Neural crest cell (in vitro differentiated cells): ENCODE measurements at regions not wholly inside any gene's neighbourhood (a gene's known extent, or its start where the extent isn't known, plus 50 kb on each side); places are given as distances from the start of the nearest gene placed in this dataset.

ENCODE experiments used
- DNase-seq: peaks from one replicate; pipeline ENCODE4 v3.0.0; 2021; ENCODE audit warnings: low read depth, mixed read lengths, low spot score
- H3K27ac Mint-ChIP-seq: one replicate; pipeline ENCODE4 v1.8.0; 2021; ENCODE audit warnings: mild to moderate bottlenecking, mixed read lengths; ENCODE audit not compliant: unreplicated experiment
- H3K27me3 Mint-ChIP-seq: 2 replicates; pipeline ENCODE4 v1.8.0; 2021; ENCODE audit warnings: low read depth, mild to moderate bottlenecking, mixed read lengths
- H3K36me3 Mint-ChIP-seq: 2 replicates; pipeline ENCODE4 v1.8.0; 2021; ENCODE audit warnings: low read depth, mild to moderate bottlenecking, mixed read lengths
- H3K4me1 Mint-ChIP-seq: 2 replicates; pipeline ENCODE4 v1.8.0; 2021; ENCODE audit warnings: mixed read lengths
- H3K4me3 Mint-ChIP-seq: one replicate; pipeline ENCODE4 v1.8.0; 2021; ENCODE audit warnings: mild to moderate bottlenecking, mixed read lengths
- H3K9me3 Mint-ChIP-seq: 2 replicates; pipeline ENCODE4 v1.8.0; 2021; ENCODE audit warnings: mixed read lengths
- CTCF ChIP-seq: fragments of 200-600 bp; sonication (generic); conservative IDR thresholded peaks from 2 replicates; pipeline ENCODE4 v1.5.0; 2021; ENCODE audit warnings: antibody characterized with exemption, mild to moderate bottlenecking

- no peak for DNase-seq
- Mint-ChIP-seq H3K4me1 (no peaks in the 10 kb centered on the region), H3K9me3 (peaks cover 7% of the 10 kb centered on the region), H3K36me3 (peaks cover 2% of the 10 kb centered on the region), H3K27me3 (no peaks in the 10 kb centered on the region), H3K27ac (no peak overlapping the region), H3K4me3 (no peak overlapping the region)
- TF ChIP-seq CTCF = no peak
Observed at GRCh38 chr1:118575060-118575459, 390.0 kb upstream of the SPAG17 start.

- no peak for DNase-seq
- no peaks in the 10 kb centered on the region for H3K27me3 Mint-ChIP-seq
- H3K36me3 Mint-ChIP-seq = no peaks in the 10 kb centered on the region
- H3K27ac Mint-ChIP-seq = no peak overlapping the region
- H3K4me3 Mint-ChIP-seq = no peak overlapping the region
- peaks cover 4% of the 10 kb centered on the region for H3K4me1 Mint-ChIP-seq
- H3K9me3 Mint-ChIP-seq = no peaks in the 10 kb centered on the region
- TF ChIP-seq CTCF = no peak
Observed at GRCh38 chr1:118564961-118565703, 380.1 kb upstream of the SPAG17 start.

- Mint-ChIP-seq H3K36me3 (no peaks in the 10 kb centered on the region), H3K4me1 (peaks cover 4% of the 10 kb centered on the region), H3K4me3 (no peak overlapping the region), H3K27ac (peak overlapping the region; percentile 38), H3K9me3 (no peaks in the 10 kb centered on the region), H3K27me3 (no peaks in the 10 kb centered on the region)
- peak; percentile 15 for TF ChIP-seq CTCF
- DNase-seq = no peak
Observed at GRCh38 chr1:118563981-118564951, 379.2 kb upstream of the SPAG17 start.

GRCh38 chr1:118558933-118559332 is 373.9 kb upstream of the SPAG17 start:
- TF ChIP-seq CTCF = no peak
- Mint-ChIP-seq H3K4me1 (peaks cover 7% of the 10 kb centered on the region), H3K4me3 (no peak overlapping the region), H3K27ac (no peak overlapping the region), H3K27me3 (no peaks in the 10 kb centered on the region), H3K9me3 (no peaks in the 10 kb centered on the region), H3K36me3 (no peaks in the 10 kb centered on the region)
- no peak for DNase-seq

GRCh38 chr1:118556936-118557335 is 371.9 kb upstream of the SPAG17 start:
- Mint-ChIP-seq H3K4me1 (peaks cover 7% of the 10 kb centered on the region), H3K27ac (no peak overlapping the region), H3K27me3 (no peaks in the 10 kb centered on the region), H3K9me3 (peaks cover 5% of the 10 kb centered on the region), H3K4me3 (no peak overlapping the region), H3K36me3 (peaks cover 2% of the 10 kb centered on the region)
- no peak for DNase-seq
- TF ChIP-seq CTCF = no peak
